Upper lobe of left lung (tissue), 6 donors: ENCODE measurements at regions not wholly inside any gene's neighbourhood (a gene's known extent, or its start where the extent isn't known, plus 50 kb on each side); places are given as distances from the start of the nearest gene placed in this dataset.

ENCODE experiments used
- ATAC-seq, 2 donors: fragments of 200-7000 bp; cut with Tn5 transposase; one replicate each; pipeline ENCODE4 v1.9.1; 2022; ENCODE audit warnings: mild to moderate bottlenecking in 2 of 2, moderate library complexity in 2 of 2; ENCODE audit not compliant: low FRiP score in 2 of 2
- DNase-seq, 2 donors: peaks; one replicate each; pipeline ENCODE4 v3.0.0-alpha.2; 2019 to 2020
- H3K27ac ChIP-seq, 4 donors: fragments of 200-600 bp; sonication (generic); one replicate each; pipeline ENCODE4 v1.5.1; 2016 to 2019
- H3K27me3 ChIP-seq, 4 donors: fragments of 200-600 bp; sonication (generic); one replicate each; pipeline ENCODE4 v1.5.1; 2017 to 2019
- H3K36me3 ChIP-seq, 4 donors: fragments of 200-600 bp; sonication (generic); one replicate each; pipeline ENCODE4 v1.5.1; 2016 to 2019
- H3K4me1 ChIP-seq, 4 donors: fragments of 200-600 bp; sonication (generic); one replicate each; pipeline ENCODE4 v1.5.1; 2018 to 2019
- H3K4me3 ChIP-seq, 4 donors: fragments of 200-600 bp; sonication (generic); one replicate each; pipeline ENCODE4 v1.5.1; 2017 to 2019; ENCODE audit warnings: mild to moderate bottlenecking in 2 of 4, moderate library complexity in 1 of 4
- H3K9me3 ChIP-seq, 4 donors: fragments of 200-600 bp; sonication (generic); one replicate each; pipeline ENCODE4 v1.5.1; 2018 to 2019
- EP300 ChIP-seq, 4 donors: sonication (generic); formaldehyde crosslinking; IDR thresholded peaks; one replicate each; pipeline ENCODE4 v1.5.1; 2017; ENCODE audit warnings: antibody characterized with exemption in 4 of 4, control low read depth in 2 of 4
- POLR2A ChIP-seq, 4 donors: fragments of 450-650 bp; IDR thresholded peaks; one replicate each; pipeline ENCODE4 v1.5.1; 2016 to 2017; ENCODE audit warnings: antibody characterized with exemption in 4 of 4, mild to moderate bottlenecking in 2 of 4
- POLR2AphosphoS5 ChIP-seq, 2 donors: sonication (generic); formaldehyde crosslinking; IDR thresholded peaks; one replicate each; pipeline ENCODE4 v1.5.1; 2017; ENCODE audit warnings: antibody characterized with exemption in 2 of 2
- WGBS, 2 donors: methylation state at CpG; one replicate each; pipeline ENCODE4 v1.1.5; 2017 to 2018; 5-methylcytosine and 5-hydroxymethylcytosine counted together
- TF ChIP-seq, protein P1 (sequence below), 6 experiments: fragments of 450-650 bp in 4 of 6; fragments of 200-600 bp in 2 of 6; sonication (generic) in 2 of 6; IDR thresholded peaks; one replicate each; pipeline ENCODE4 v1.5.1; 2016 to 2019; ENCODE audit warnings: antibody characterized with exemption in 6 of 6
- donor health status: DM: no; HTN: no; CAD: no; lungs with moderate emphysema.
- donor health status: DM: no; HTN: yes; CAD: no; lungs with severe emphysema.

GRCh38 chr9:79140751-79141150 lies 431.0 kb upstream of the TLE4 start:
- Histone ChIP-seq H3K4me1 (no peaks in the 10 kb centered on the region), H3K27me3 (no peaks in the 10 kb centered on the region), H3K4me3 (no peak overlapping the region), H3K36me3 (no peaks in the 10 kb centered on the region), H3K9me3 (no peaks in the 10 kb centered on the region), H3K27ac (no peak overlapping the region)
- no peak for ATAC-seq
- TF ChIP-seq EP300 (IDR thresholded peaks at IDR 0.05) (no peak), POLR2A (IDR thresholded peaks at IDR 0.05) (no peak), POLR2AphosphoS5 (IDR thresholded peaks at IDR 0.05) (no peak)
- TF ChIP-seq, protein P1, sequence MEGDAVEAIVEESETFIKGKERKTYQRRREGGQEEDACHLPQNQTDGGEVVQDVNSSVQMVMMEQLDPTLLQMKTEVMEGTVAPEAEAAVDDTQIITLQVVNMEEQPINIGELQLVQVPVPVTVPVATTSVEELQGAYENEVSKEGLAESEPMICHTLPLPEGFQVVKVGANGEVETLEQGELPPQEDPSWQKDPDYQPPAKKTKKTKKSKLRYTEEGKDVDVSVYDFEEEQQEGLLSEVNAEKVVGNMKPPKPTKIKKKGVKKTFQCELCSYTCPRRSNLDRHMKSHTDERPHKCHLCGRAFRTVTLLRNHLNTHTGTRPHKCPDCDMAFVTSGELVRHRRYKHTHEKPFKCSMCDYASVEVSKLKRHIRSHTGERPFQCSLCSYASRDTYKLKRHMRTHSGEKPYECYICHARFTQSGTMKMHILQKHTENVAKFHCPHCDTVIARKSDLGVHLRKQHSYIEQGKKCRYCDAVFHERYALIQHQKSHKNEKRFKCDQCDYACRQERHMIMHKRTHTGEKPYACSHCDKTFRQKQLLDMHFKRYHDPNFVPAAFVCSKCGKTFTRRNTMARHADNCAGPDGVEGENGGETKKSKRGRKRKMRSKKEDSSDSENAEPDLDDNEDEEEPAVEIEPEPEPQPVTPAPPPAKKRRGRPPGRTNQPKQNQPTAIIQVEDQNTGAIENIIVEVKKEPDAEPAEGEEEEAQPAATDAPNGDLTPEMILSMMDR (IDR thresholded peaks at IDR 0.05) = no peak
- 27 to 32% methylated on average over 1 of the region's 1 CpG for WGBS, 2 donors
- no peak for DNase-seq

GRCh38 chr9:79143211-79143610 lies 428.6 kb upstream of the TLE4 start:
- ATAC-seq (no peak), DNase-seq (no peak)
- H3K9me3 ChIP-seq = no peaks in the 10 kb centered on the region
- H3K4me3 ChIP-seq = no peak overlapping the region
- no peaks in the 10 kb centered on the region for H3K36me3 ChIP-seq
- TF ChIP-seq POLR2AphosphoS5 (IDR thresholded peaks at IDR 0.05) (no peak), POLR2A (IDR thresholded peaks at IDR 0.05) (no peak), EP300 (IDR thresholded peaks at IDR 0.05) (no peak)
- TF ChIP-seq, protein P1 (IDR thresholded peaks at IDR 0.05) = no peak
- H3K4me1 ChIP-seq = no peaks in the 10 kb centered on the region
- H3K27ac ChIP-seq = no peak overlapping the region
- H3K27me3 ChIP-seq = no peaks in the 10 kb centered on the region

DNA sequence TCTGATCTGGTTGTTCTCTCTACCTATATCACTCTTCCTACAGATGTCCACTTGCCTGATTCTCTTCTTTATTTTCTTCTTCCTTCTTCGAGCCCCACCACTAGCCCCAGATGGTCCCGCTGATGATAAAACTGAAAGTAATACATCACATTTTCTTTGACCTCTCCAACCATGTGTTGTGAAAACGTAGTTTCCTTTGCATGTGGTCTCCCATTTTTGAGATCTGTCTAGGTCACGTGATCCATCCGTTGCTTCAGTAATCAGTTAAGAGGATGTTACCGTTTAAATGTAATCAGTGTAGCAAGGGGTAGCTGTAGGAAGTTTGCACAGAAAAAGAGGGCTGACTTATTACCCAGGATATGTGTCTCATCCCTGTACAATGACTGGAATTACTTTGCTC lies 426.3 kb upstream of the TLE4 start:
- no peaks in the 10 kb centered on the region for H3K9me3 ChIP-seq
- 73 to 75% methylated on average over 6 of the region's 6 CpGs for WGBS, 2 donors
- H3K4me1 ChIP-seq = no peaks in the 10 kb centered on the region
- TF ChIP-seq POLR2A (IDR thresholded peaks at IDR 0.05) = no peak
- TF ChIP-seq, protein P1 (IDR thresholded peaks at IDR 0.05) = no peak
- TF ChIP-seq EP300 (IDR thresholded peaks at IDR 0.05) = no peak
- no peak for TF ChIP-seq POLR2AphosphoS5 (IDR thresholded peaks at IDR 0.05)
- H3K36me3 ChIP-seq = no peaks in the 10 kb centered on the region
- H3K27me3 ChIP-seq = no peaks in the 10 kb centered on the region
- no peak overlapping the region for H3K4me3 ChIP-seq
- ATAC-seq = no peak
- DNase-seq = no peak
- no peak overlapping the region for H3K27ac ChIP-seq

- Histone ChIP-seq H3K36me3 (no peaks in the 10 kb centered on the region), H3K27ac (no peak overlapping the region), H3K9me3 (no peaks in the 10 kb centered on the region), H3K4me3 (no peak overlapping the region), H3K27me3 (no peaks in the 10 kb centered on the region), H3K4me1 (no peaks in the 10 kb centered on the region)
- 82 to 92% methylated on average over 2 of the region's 2 CpGs for WGBS, 2 donors
- no peak for ATAC-seq
- DNase-seq = no peak
- TF ChIP-seq, protein P1 (IDR thresholded peaks at IDR 0.05) = no peak
- TF ChIP-seq POLR2A (IDR thresholded peaks at IDR 0.05) (no peak), POLR2AphosphoS5 (IDR thresholded peaks at IDR 0.05) (no peak), EP300 (IDR thresholded peaks at IDR 0.05) (no peak)
These were observed 422.2 kb upstream of the TLE4 start for GRCh38 chr9:79149585-79149984.

DNA sequence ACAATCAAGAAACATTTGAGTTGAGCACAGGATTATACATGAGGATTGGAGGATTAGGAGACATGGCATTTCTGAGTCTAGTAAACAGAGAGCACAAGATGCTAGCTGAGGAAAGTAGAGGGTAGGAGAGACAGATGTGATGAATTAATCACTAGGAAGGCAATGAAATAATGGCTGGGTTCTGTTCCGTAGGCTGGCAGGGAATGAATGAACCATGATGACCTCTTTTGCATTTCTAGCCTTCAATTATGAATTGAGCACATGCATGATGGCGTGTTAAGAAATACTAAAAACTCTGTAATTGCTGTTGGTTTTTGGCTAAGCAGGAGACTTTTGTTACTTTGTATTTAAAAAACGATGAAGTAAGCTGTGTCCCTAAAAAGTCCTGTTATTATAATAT lies 420.0 kb upstream of the TLE4 start:
- ATAC-seq (no peak), DNase-seq (no peak)
- Histone ChIP-seq H3K36me3 (no peaks in the 10 kb centered on the region), H3K4me1 (no peaks in the 10 kb centered on the region), H3K27ac (no peak overlapping the region), H3K27me3 (no peaks in the 10 kb centered on the region), H3K9me3 (no peaks in the 10 kb centered on the region), H3K4me3 (no peak overlapping the region)
- TF ChIP-seq POLR2AphosphoS5 (IDR thresholded peaks at IDR 0.05) = no peak
- WGBS, 2 donors = 86% methylated on average over 3 of the region's 3 CpGs
